Neural cell (in vitro differentiated cells): ENCODE measurements at regions not wholly inside any gene's neighbourhood (a gene's known extent, or its start where the extent isn't known, plus 50 kb on each side); places are given as distances from the start of the nearest gene placed in this dataset.

Experiments
- H2AFZ ChIP-seq: fragments of 200-600, 300-800 bp; sonication (generic), shearing (Covaris generic); 2 replicates; pipeline ENCODE4 v1.6.0; 2014; ENCODE audit warnings: low read depth, mild to moderate bottlenecking, antibody characterized with exemption, low read length, moderate library complexity
- H3F3A ChIP-seq: fragments of 200-600 bp; shearing (Covaris generic); 2 replicates; pipeline ENCODE4 v1.6.1; 2016; ENCODE audit warnings: mild to moderate bottlenecking, moderate library complexity, mixed read lengths, antibody characterized with exemption, low read length; ENCODE audit not compliant: insufficient read depth, poor library complexity, severe bottlenecking
- H3K27ac ChIP-seq: fragments of 200-600, 300-800 bp; sonication (generic), shearing (Covaris generic); 2 replicates; pipeline ENCODE4 v1.5.1; 2014; ENCODE audit warnings: mild to moderate bottlenecking, low read length, moderate library complexity
- H3K27me3 ChIP-seq: fragments of 300-800, 200-600 bp; sonication (generic), shearing (Covaris generic); 2 replicates; pipeline ENCODE4 v1.6.0; 2014; ENCODE audit warnings: mild to moderate bottlenecking, low read depth, low read length, moderate library complexity; ENCODE audit not compliant: insufficient read depth
- H3K36me3 ChIP-seq: fragments of 300-800, 200-600 bp; sonication (generic), shearing (Covaris generic); 2 replicates; pipeline ENCODE4 v1.5.1; 2014; ENCODE audit warnings: mild to moderate bottlenecking, antibody characterized with exemption, low read length, moderate library complexity; ENCODE audit not compliant: insufficient read depth
- H3K4me2 ChIP-seq: fragments of 300-800, 200-600 bp; sonication (generic), shearing (Covaris generic); 2 replicates; pipeline ENCODE4 v1.6.0; 2014; ENCODE audit warnings: mild to moderate bottlenecking, low read length
- H3K4me3 ChIP-seq: fragments of 300-800, 200-600 bp; sonication (generic), shearing (Covaris generic); 2 replicates; pipeline ENCODE4 v1.5.1; 2014; ENCODE audit warnings: mild to moderate bottlenecking, low read length, moderate library complexity
- H3K79me2 ChIP-seq: fragments of 200-600 bp; shearing (Covaris generic); replicated peaks from 2 replicates; pipeline ENCODE4 v1.6.0; 2014; ENCODE audit warnings: mild to moderate bottlenecking, low read length, moderate library complexity; ENCODE audit not compliant: insufficient read depth
- H3K9ac ChIP-seq: fragments of 300-800, 200-600 bp; sonication (generic), shearing (Covaris generic); 2 replicates; pipeline ENCODE4 v1.6.1; 2016; ENCODE audit warnings: mild to moderate bottlenecking, low read length, mixed read lengths
- H3K9me2 ChIP-seq: fragments of 200-600 bp; shearing (Covaris generic); 2 replicates; pipeline ENCODE4 v1.6.1; 2016; ENCODE audit warnings: mild to moderate bottlenecking, low read length, mixed read lengths; ENCODE audit not compliant: insufficient read depth
- H3K9me3 ChIP-seq: fragments of 200-600, 300-800 bp; sonication (generic), shearing (Covaris generic); 2 replicates; pipeline ENCODE4 v1.6.1; 2016; ENCODE audit warnings: mild to moderate bottlenecking, mixed run types, low read length, moderate library complexity, mixed read lengths
- H4K20me1 ChIP-seq: fragments of 200-600 bp; shearing (Covaris generic); 2 replicates; pipeline ENCODE4 v1.6.1; 2016; ENCODE audit warnings: mild to moderate bottlenecking, mixed run types; ENCODE audit not compliant: insufficient read depth
- CTCF ChIP-seq: fragments of 450-650 bp; IDR thresholded peaks from 2 replicates; pipeline ENCODE4 v1.5.1; 2014; ENCODE audit warnings: antibody characterized with exemption, mild to moderate bottlenecking, moderate library complexity; ENCODE audit not compliant: poor library complexity, severe bottlenecking
- EP300 ChIP-seq: fragments of 450-650 bp; conservative IDR thresholded peaks from 2 replicates; pipeline ENCODE4 v1.6.1; 2014; ENCODE audit warnings: antibody characterized with exemption, mild to moderate bottlenecking, moderate library complexity; ENCODE audit not compliant: poor library complexity, severe bottlenecking
- EZH2 ChIP-seq: fragments of 200-600, 300-800 bp; shearing (Covaris generic), sonication (generic); IDR thresholded peaks from 2 replicates; pipeline ENCODE4 v1.6.1; 2014; ENCODE audit warnings: antibody characterized with exemption, low read length, borderline replicate concordance, mild to moderate bottlenecking; ENCODE audit not compliant: insufficient read depth, poor library complexity, severe bottlenecking
- MXI1 ChIP-seq: fragments of 450-650 bp; conservative IDR thresholded peaks from 2 replicates; pipeline ENCODE4 v1.6.1; 2014; ENCODE audit warnings: antibody characterized with exemption, mild to moderate bottlenecking; ENCODE audit not compliant: poor library complexity, severe bottlenecking
- POLR2AphosphoS5 ChIP-seq: IDR thresholded peaks from 2 replicates; pipeline ENCODE4 v1.6.1; 2012
- RAD21 ChIP-seq: fragments of 450-650 bp; conservative IDR thresholded peaks from 2 replicates; pipeline ENCODE4 v1.6.1; 2014; ENCODE audit warnings: antibody characterized with exemption, mild to moderate bottlenecking, moderate library complexity
- SMC3 ChIP-seq: fragments of 450-650 bp; conservative IDR thresholded peaks from 2 replicates; pipeline ENCODE4 v1.6.1; 2014; ENCODE audit warnings: antibody characterized with exemption, mild to moderate bottlenecking, moderate library complexity; ENCODE audit not compliant: poor library complexity
- TAF1 ChIP-seq: IDR thresholded peaks from 2 replicates; pipeline ENCODE4 v1.6.1; 2012; ENCODE audit warnings: low read depth
- TF ChIP-seq, protein P1 (sequence below): IDR thresholded peaks from 2 replicates; pipeline ENCODE4 v1.6.1; 2012; ENCODE audit warnings: borderline replicate concordance

DNA sequence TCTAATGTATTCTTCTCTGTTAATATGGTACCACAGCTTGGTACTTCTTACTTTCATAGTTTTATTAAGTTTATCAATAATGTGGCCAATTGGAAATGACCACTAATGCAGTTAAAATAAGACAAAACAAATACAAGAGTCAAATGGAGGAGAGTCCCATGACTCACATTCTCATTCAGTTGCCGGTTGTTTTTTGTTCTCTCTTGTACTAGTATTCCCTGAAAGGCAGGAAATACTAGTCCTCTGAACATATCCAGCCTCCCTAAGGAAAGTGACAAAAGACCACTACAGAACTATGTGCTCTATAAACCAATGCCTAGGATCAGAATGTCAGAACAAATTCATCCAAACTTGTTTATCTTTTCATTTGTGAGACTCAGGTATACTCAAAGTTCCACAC, 165.2 kb upstream of the SAMSN1 start:
- H3K4me3 ChIP-seq, result no peak overlapping the region
- H4K20me1 ChIP-seq, result no peaks in the 10 kb centered on the region
- no peaks in the 10 kb centered on the region for H3K27me3 ChIP-seq
- no peaks in the 10 kb centered on the region for H3F3A ChIP-seq
- no peak overlapping the region for H3K27ac ChIP-seq
- H3K4me2 ChIP-seq, result no peak overlapping the region
- no peaks in the 10 kb centered on the region for H3K9me3 ChIP-seq
- H2AFZ ChIP-seq, result no peak overlapping the region
- no peaks in the 10 kb centered on the region for H3K79me2 ChIP-seq
- TF ChIP-seq MXI1 (no peak), POLR2AphosphoS5 (no peak), CTCF (no peak), TAF1 (no peak), SMC3 (no peak), EZH2 (no peak), EP300 (no peak), RAD21 (no peak)
- TF ChIP-seq, protein P1, sequence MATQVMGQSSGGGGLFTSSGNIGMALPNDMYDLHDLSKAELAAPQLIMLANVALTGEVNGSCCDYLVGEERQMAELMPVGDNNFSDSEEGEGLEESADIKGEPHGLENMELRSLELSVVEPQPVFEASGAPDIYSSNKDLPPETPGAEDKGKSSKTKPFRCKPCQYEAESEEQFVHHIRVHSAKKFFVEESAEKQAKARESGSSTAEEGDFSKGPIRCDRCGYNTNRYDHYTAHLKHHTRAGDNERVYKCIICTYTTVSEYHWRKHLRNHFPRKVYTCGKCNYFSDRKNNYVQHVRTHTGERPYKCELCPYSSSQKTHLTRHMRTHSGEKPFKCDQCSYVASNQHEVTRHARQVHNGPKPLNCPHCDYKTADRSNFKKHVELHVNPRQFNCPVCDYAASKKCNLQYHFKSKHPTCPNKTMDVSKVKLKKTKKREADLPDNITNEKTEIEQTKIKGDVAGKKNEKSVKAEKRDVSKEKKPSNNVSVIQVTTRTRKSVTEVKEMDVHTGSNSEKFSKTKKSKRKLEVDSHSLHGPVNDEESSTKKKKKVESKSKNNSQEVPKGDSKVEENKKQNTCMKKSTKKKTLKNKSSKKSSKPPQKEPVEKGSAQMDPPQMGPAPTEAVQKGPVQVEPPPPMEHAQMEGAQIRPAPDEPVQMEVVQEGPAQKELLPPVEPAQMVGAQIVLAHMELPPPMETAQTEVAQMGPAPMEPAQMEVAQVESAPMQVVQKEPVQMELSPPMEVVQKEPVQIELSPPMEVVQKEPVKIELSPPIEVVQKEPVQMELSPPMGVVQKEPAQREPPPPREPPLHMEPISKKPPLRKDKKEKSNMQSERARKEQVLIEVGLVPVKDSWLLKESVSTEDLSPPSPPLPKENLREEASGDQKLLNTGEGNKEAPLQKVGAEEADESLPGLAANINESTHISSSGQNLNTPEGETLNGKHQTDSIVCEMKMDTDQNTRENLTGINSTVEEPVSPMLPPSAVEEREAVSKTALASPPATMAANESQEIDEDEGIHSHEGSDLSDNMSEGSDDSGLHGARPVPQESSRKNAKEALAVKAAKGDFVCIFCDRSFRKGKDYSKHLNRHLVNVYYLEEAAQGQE, result no peak
- H3K9ac ChIP-seq, result no peak overlapping the region
- no peaks in the 10 kb centered on the region for H3K9me2 ChIP-seq
- no peaks in the 10 kb centered on the region for H3K36me3 ChIP-seq

DNA sequence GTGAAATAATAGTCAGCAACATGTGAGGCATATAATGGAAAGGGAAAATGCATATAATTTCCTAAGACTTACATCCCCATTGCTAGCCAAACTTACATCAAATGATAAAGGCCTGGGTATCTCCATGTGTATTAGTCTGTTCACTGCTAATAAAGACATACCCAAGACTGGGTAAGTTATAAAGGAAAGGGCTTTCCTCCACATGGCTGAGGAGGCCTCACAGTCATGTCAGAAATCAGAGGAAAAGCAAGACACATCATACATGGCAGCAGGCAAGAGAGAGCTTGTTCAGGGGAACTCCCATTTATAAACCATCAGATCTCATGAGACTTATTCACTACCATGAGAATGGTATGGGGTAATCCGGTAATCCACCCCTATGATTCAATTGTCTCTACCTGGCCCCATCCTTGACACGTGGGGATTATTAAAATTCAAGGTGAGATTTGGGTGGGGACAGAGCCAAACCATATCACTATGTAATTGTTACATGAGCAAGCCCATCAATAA, 161.5 kb upstream of the SAMSN1 start:
- Histone ChIP-seq H3K9me2 (no peaks in the 10 kb centered on the region), H3F3A (no peaks in the 10 kb centered on the region), H3K9me3 (no peaks in the 10 kb centered on the region), H3K9ac (no peak overlapping the region), H3K79me2 (no peaks in the 10 kb centered on the region), H3K27ac (no peak overlapping the region), H2AFZ (no peak overlapping the region), H3K27me3 (no peaks in the 10 kb centered on the region), H4K20me1 (no peaks in the 10 kb centered on the region), H3K36me3 (no peaks in the 10 kb centered on the region), H3K4me3 (no peak overlapping the region), H3K4me2 (no peak overlapping the region)
- TF ChIP-seq MXI1 (no peak), RAD21 (no peak), POLR2AphosphoS5 (no peak), SMC3 (no peak), EP300 (no peak), CTCF (no peak), EZH2 (no peak), TAF1 (no peak)
- TF ChIP-seq, protein P1, result no peak
